ENCODE measurements at regions not wholly inside any gene's neighbourhood (a gene's known extent, or its start where the extent isn't known, plus 50 kb on each side); places are given as distances from the start of the nearest gene placed in this dataset.

- H3K4me3 ChIP-seq (ENCODE audit: low read length): no peak overlapping the region
These were observed 1227.0 kb downstream of the BRD1 start for GRCh38 chr22:48600681-48601080.

GRCh38 chr22:48600171-48600570 lies 1227.5 kb downstream of the BRD1 start:
- no peak for DNase-seq (ENCODE audit: low read depth, low spot score)
- H3K4me3 ChIP-seq (ENCODE audit: low read length): no peak overlapping the region

More at GRCh38 chr22:48600681-48601080, 1227.0 kb downstream of the BRD1 start:
- DNase-seq (ENCODE audit: low read depth, low spot score): no peak

GRCh38 chr22:48599346-48599745 lies 1228.3 kb downstream of the BRD1 start:
- DNase-seq (ENCODE audit: low read depth, low spot score): no peak
- no peak overlapping the region for H3K4me3 ChIP-seq (ENCODE audit: low read length)

- no peak for DNase-seq (ENCODE audit: low read depth, low spot score)
- H3K4me3 ChIP-seq (ENCODE audit: low read length): no peak overlapping the region
These were observed 1231.4 kb downstream of the BRD1 start for GRCh38 chr22:48596111-48596850.

GRCh38 chr22:48595511-48595905 lies 1232.2 kb downstream of the BRD1 start:
- DNase-seq (ENCODE audit: low read depth, low spot score): no peak
- no peak overlapping the region for H3K4me3 ChIP-seq (ENCODE audit: low read length)

- H3K4me3 ChIP-seq (ENCODE audit: low read length): no peak overlapping the region
- DNase-seq (ENCODE audit: low read depth, low spot score): no peak
These were observed 1232.7 kb downstream of the BRD1 start for GRCh38 chr22:48594757-48595510.

GRCh38 chr22:48594016-48594756 lies 1233.5 kb downstream of the BRD1 start:
- no peak for DNase-seq (ENCODE audit: low read depth, low spot score)
- H3K4me3 ChIP-seq (ENCODE audit: low read length): no peak overlapping the region

GRCh38 chr22:48593551-48593950 lies 1234.1 kb downstream of the BRD1 start:
- no peak overlapping the region for H3K4me3 ChIP-seq (ENCODE audit: low read length)

GRCh38 chr22:48592931-48593330 lies 1234.7 kb downstream of the BRD1 start:
- DNase-seq (ENCODE audit: low read depth, low spot score): no peak

More at GRCh38 chr22:48593551-48593950, 1234.1 kb downstream of the BRD1 start:
- DNase-seq (ENCODE audit: low read depth, low spot score): no peak

GRCh38 chr22:48592488-48592887 lies 1235.2 kb downstream of the BRD1 start:
- no peak overlapping the region for H3K4me3 ChIP-seq (ENCODE audit: low read length)
- no peak for DNase-seq (ENCODE audit: low read depth, low spot score)

More at GRCh38 chr22:48592931-48593330, 1234.7 kb downstream of the BRD1 start:
- no peak overlapping the region for H3K4me3 ChIP-seq (ENCODE audit: low read length)

GRCh38 chr22:48592066-48592345 lies 1235.7 kb downstream of the BRD1 start:
- no peak for DNase-seq (ENCODE audit: low read depth, low spot score)
- no peak overlapping the region for H3K4me3 ChIP-seq (ENCODE audit: low read length)

- no peak for DNase-seq (ENCODE audit: low read depth, low spot score)
- no peak overlapping the region for H3K4me3 ChIP-seq (ENCODE audit: low read length)
These were observed 1236.2 kb downstream of the BRD1 start for GRCh38 chr22:48591286-48592065.

GRCh38 chr22:48589901-48590300 lies 1237.8 kb downstream of the BRD1 start:
- no peak for DNase-seq (ENCODE audit: low read depth, low spot score)
- no peak overlapping the region for H3K4me3 ChIP-seq (ENCODE audit: low read length)

GRCh38 chr22:48588878-48589450 lies 1238.7 kb downstream of the BRD1 start:
- no peak for DNase-seq (ENCODE audit: low read depth, low spot score)

GRCh38 chr22:48588151-48588877 lies 1239.4 kb downstream of the BRD1 start:
- DNase-seq (ENCODE audit: low read depth, low spot score): no peak
- H3K4me3 ChIP-seq (ENCODE audit: low read length): no peak overlapping the region

More at GRCh38 chr22:48588878-48589450, 1238.7 kb downstream of the BRD1 start:
- H3K4me3 ChIP-seq (ENCODE audit: low read length): no peak overlapping the region

GRCh38 chr22:48587236-48587865 lies 1240.3 kb downstream of the BRD1 start:
- no peak for DNase-seq (ENCODE audit: low read depth, low spot score)
- H3K4me3 ChIP-seq (ENCODE audit: low read length): no peak overlapping the region

GRCh38 chr22:48586799-48587185 lies 1240.9 kb downstream of the BRD1 start:
- H3K4me3 ChIP-seq (ENCODE audit: low read length): no peak overlapping the region
- DNase-seq (ENCODE audit: low read depth, low spot score): no peak

Measured in Jurkat, Clone E6-1 (cell line).